ENCODE measurements at regions not wholly inside any gene's neighbourhood (a gene's known extent, or its start where the extent isn't known, plus 50 kb on each side); places are given as distances from the start of the nearest gene placed in this dataset.
"Not testable (repeated sequence)": the region's sequence is repeated elsewhere in the genome, so short reads cannot be mapped to it uniquely, and the experiment has no call there.

DNA sequence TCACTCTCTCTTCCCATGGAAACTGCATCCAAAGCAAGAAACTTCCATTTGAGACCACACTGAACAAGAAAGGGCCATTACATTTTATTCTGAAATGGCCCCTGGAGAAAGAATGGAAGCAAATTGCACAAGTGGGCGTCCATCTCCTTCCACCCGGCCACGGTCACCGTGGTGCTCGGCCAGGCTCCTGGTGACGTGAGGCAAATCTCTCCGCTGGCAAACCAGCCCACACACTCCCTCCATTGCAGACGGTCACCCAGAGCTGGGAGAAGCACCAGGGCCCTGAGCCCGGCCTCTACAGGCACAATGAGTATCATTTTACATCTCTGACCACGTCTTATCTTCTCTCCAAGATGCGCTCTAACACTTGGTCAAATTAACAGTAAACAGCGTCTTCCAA, 126.1 kb upstream of the FAM20C start:
- H3K27me3 ChIP-seq = peaks cover 0 to 6% (median 0%) of the 10 kb centered on the region in 9 donors
- no peak for ATAC-seq
- 88 to 93% (median 90%) methylated on average over 12 of the region's 12 CpGs for WGBS, 4 donors
- H3K4me1 ChIP-seq = peaks cover 0 to 23% (median 10%) of the 10 kb centered on the region in 12 donors
- H3K27ac ChIP-seq = no peak overlapping the region
- no peak overlapping the region for H3K4me3 ChIP-seq
- no peak for TF ChIP-seq POLR2A (IDR thresholded peaks at IDR 0.05)
- TF ChIP-seq, protein P1, sequence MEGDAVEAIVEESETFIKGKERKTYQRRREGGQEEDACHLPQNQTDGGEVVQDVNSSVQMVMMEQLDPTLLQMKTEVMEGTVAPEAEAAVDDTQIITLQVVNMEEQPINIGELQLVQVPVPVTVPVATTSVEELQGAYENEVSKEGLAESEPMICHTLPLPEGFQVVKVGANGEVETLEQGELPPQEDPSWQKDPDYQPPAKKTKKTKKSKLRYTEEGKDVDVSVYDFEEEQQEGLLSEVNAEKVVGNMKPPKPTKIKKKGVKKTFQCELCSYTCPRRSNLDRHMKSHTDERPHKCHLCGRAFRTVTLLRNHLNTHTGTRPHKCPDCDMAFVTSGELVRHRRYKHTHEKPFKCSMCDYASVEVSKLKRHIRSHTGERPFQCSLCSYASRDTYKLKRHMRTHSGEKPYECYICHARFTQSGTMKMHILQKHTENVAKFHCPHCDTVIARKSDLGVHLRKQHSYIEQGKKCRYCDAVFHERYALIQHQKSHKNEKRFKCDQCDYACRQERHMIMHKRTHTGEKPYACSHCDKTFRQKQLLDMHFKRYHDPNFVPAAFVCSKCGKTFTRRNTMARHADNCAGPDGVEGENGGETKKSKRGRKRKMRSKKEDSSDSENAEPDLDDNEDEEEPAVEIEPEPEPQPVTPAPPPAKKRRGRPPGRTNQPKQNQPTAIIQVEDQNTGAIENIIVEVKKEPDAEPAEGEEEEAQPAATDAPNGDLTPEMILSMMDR (IDR thresholded peaks at IDR 0.05) = no peak
- H3K9me3 ChIP-seq = no peaks in the 10 kb centered on the region
- intact Hi-C loops (cut with DNase I) = no loop called here
- DNase-seq = peak in 2 of 5 donors; percentile 5 to 15
- H3K36me3 ChIP-seq = no peaks in the 10 kb centered on the region

DNA sequence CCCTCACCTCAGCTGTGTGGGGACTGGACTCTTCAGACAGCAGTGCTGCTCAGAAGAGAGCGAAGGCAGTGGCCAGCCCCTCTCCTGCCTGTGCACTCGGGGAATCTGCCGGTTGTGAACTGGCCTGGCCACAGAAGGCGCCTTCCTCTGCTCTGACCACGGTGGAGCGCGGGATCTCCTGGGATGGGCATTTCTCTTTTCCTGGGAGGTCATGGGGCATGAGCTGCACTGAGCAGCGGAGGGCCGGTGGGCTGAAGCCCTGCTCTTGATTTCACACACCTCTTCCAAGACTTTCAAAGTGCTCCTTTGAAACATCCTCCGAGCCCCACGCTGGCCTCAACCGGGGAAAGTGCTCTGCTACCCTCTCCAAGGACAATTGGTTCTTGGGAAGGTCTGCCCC, 125.6 kb upstream of the FAM20C start:
- Histone ChIP-seq H3K27me3 (peaks cover 0 to 5% (median 0%) of the 10 kb centered on the region in 9 donors), H3K9me3 (no peaks in the 10 kb centered on the region), H3K4me1 (peaks cover 0 to 23% (median 10%) of the 10 kb centered on the region in 12 donors), H3K27ac (no peak overlapping the region), H3K4me3 (no peak overlapping the region), H3K36me3 (no peaks in the 10 kb centered on the region)
- intact Hi-C loops (cut with DNase I) = no loop called here
- TF ChIP-seq, protein P1 (IDR thresholded peaks at IDR 0.05) = no peak
- no peak for TF ChIP-seq POLR2A (IDR thresholded peaks at IDR 0.05)
- peak in 3 of 5 donors; percentile 16 to 23 (median 17) for DNase-seq
- 91 to 95% (median 92%) methylated on average over 12 of the region's 12 CpGs for WGBS, 4 donors
- ATAC-seq = no peak

DNA sequence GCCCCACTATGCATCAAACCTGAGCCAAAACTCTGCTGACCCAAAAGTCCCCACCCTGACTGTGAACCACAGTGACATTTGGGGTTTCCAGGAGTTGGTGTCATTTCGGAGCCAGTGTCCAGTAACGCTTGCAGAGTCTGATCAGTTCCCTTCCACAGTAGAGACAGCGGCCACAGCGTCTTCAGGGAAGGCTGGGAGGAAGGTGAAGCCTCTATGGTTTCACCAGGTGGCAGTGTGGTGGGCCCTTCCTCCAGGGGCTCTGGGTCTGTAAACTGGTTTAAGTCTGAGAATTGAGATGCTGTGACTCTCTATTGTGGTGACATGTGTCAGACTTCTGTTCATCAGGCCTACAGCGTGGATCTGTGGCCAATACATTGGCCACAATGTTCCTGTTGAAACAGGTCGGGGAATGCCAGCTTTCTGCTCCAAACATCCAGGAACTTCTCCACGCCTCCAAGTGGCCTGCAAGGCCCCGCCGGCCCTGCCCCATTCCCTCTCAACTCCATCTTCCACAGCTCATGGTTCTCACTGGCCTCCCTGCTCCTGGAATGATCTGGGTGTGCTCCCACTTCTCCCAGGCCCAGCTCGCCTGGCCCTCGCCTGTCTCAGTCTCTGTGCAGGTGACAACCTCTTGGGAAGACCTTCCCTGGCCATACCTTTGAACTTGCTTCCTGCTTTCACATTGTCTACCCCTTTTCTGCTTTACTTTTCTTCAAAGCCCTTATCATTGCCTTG, 124.5 kb upstream of the FAM20C start:
- peak in 3 of 5 donors; percentile 9 to 55 (median 18) for DNase-seq
- no peaks in the 10 kb centered on the region for H3K27me3 ChIP-seq
- H3K36me3 ChIP-seq = no peaks in the 10 kb centered on the region
- WGBS, 4 donors = 91 to 95% (median 94%) methylated on average over 9 to 11 of the region's 11 CpGs
- intact Hi-C loops (cut with DNase I) = no loop called here
- TF ChIP-seq, protein P1 (IDR thresholded peaks at IDR 0.05) = no peak
- TF ChIP-seq POLR2A (IDR thresholded peaks at IDR 0.05) = no peak
- H3K27ac ChIP-seq = peak overlapping the region in 1 of 12 donors; percentile 47
- H3K9me3 ChIP-seq = no peaks in the 10 kb centered on the region
- no peak for ATAC-seq
- H3K4me1 ChIP-seq = peaks cover 0 to 23% (median 10%) of the 10 kb centered on the region in 12 donors
- H3K4me3 ChIP-seq = no peak overlapping the region

DNA sequence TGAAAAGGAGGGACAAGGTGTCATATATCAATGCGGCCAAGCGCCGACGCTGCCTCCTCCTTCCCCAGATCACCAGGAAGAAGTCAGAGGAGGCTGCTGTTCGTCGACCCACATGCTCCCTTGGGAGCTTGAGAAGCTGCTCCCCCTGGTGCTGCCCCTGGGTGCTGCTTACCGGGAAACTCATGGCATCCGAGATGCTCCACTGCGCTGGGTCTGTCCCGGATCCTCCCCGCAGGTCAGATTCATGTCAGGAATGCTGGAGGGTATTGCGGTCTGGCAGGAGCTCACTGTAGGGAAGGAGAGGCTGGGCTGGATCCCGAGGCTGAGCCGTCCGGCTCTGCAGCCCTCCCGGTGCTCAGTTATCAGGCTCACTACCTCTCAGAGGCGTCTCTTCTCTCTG, 123.7 kb upstream of the FAM20C start:
- 76 to 86% (median 78%) methylated on average over 15 to 17 of the region's 17 CpGs for WGBS, 4 donors
- ATAC-seq (no peak), DNase-seq (peak in 3 of 5 donors; percentile 7 to 24 (median 10))
- no peak for TF ChIP-seq POLR2A (IDR thresholded peaks at IDR 0.05)
- TF ChIP-seq, protein P1 (IDR thresholded peaks at IDR 0.05) = no peak
- no peaks in the 10 kb centered on the region for H3K27me3 ChIP-seq
- H3K4me3 ChIP-seq = no peak overlapping the region
- intact Hi-C loops (cut with DNase I) = no loop called here
- H3K4me1 ChIP-seq = peaks cover 0 to 16% (median 9%) of the 10 kb centered on the region in 12 donors
- H3K9me3 ChIP-seq = no peaks in the 10 kb centered on the region
- H3K27ac ChIP-seq = peak overlapping the region in 1 of 12 donors; percentile 47
- no peaks in the 10 kb centered on the region for H3K36me3 ChIP-seq

DNA sequence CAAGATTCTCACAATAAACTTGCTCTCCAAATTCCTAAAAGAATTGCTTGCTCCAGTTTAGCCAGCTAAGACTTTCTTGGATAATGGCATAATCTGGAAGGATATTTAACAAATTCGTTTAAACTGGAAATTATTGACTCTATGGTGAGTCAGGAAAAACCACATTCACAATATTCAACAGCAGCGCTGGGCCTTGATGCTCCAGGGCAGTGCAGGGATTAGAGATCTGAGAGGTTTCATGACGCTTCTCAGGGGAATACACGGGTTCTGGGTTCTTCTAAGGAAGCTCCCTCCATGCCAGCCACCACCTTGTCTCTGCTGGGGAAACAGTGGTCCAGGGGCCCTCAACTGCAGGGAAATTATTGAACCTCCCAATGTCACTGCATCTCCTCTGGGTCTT, 123.3 kb upstream of the FAM20C start:
- H3K27ac ChIP-seq; intact Hi-C loops (cut with DNase I); H3K9me3 ChIP-seq; DNase-seq; ATAC-seq; H3K4me3 ChIP-seq; H3K36me3 ChIP-seq; H3K27me3 ChIP-seq: not testable (repeated sequence)
- WGBS, 4 donors = no CpG with 5 or more reads among the region's 4 CpGs
- peaks cover 0 to 12% (median 4%) of the 10 kb centered on the region in 12 donors for H3K4me1 ChIP-seq

DNA sequence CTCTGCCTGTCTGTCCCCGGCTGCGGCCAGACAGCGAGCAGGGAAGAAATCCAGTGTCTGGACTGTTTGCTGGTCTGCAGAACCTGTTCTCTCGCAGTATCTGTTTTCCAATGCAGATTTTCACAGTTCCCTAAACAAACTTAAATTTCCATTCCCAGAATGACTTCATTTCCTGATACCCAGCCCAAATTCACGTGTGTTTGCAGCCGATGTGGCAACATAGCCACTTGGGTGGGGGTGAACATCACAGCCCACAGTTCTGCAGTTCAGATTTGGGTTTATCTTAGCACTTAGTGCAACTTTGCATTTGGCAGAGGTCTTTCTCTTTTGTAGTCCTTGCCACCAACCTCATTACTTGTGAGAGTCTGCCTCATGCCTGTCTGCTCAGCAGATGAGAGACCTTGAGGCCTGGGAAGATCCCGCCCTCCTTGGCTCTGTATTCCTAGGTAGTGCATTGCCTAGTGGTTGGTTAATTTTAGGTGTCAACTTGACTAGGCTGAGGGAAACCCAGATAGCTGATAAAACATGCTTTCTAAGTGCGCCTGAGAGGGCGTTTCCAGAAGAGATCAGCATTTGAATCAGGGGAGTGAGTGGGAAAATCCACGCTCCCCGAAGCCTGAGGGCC, 122.8 kb upstream of the FAM20C start:
- H3K27me3 ChIP-seq; DNase-seq; H3K4me1 ChIP-seq; intact Hi-C loops (cut with DNase I); H3K9me3 ChIP-seq; H3K36me3 ChIP-seq; H3K4me3 ChIP-seq; ATAC-seq: not testable (repeated sequence)
- 70 to 89% (median 81%) methylated on average over 7 to 10 of the region's 11 CpGs for WGBS, 4 donors
- peak overlapping the region in 1 of 12 donors; percentile 38 for H3K27ac ChIP-seq

DNA sequence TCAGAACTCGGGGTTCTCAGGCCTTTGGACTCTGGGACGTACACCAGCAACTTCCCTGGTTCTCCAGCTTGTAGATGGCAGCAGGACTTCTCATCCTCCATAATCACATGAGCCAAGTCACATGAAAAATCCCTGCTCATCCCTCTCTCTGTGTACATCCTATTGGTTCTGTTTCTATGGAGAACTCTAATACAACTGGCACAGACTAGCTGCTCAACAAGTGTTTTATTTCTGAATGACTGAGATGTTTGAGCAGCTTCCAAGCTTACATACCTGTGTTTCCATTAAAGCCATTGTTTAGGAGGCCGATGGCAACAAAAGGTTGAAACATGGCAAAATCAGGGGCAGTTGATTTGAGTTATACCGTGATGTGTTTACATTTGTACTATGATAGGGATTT, 122.2 kb upstream of the FAM20C start:
- H3K4me3 ChIP-seq; H3K9me3 ChIP-seq; H3K36me3 ChIP-seq; intact Hi-C loops (cut with DNase I); H3K4me1 ChIP-seq; DNase-seq; H3K27me3 ChIP-seq: not testable (repeated sequence)
- 39 to 91% (median 78%) methylated on average over 3 of the region's 4 CpGs for WGBS, 4 donors
- peak in 2 of 4 donors; percentile 4 to 53 for ATAC-seq
- peak overlapping the region in 1 of 12 donors; percentile 38 for H3K27ac ChIP-seq
